Endothelial cell of umbilical vein (primary cell): ENCODE measurements at regions not wholly inside any gene's neighbourhood (a gene's known extent, or its start where the extent isn't known, plus 50 kb on each side); places are given as distances from the start of the nearest gene placed in this dataset.
"Not testable (repeated sequence)": the region's sequence is repeated elsewhere in the genome, so short reads cannot be mapped to it uniquely, and the experiment has no call there.

Experiments
- BruUV-seq: library from RNA; stranded (reverse); fragments of 400-500 nt; replicated peaks from 2 replicates; lab custom pipeline; 2021; lab: Mats Ljungman, UMichigan
- CTCF ChIA-PET: fragments of 300-600, 350-600 bp; sonication (Branson Sonifier 250); formaldehyde crosslinking; loops from one replicate; lab custom pipeline; 2021; ENCODE audit warnings: antibody characterized with exemption, inconsistent platforms; lab: Charles Lee
- POLR2A ChIA-PET: fragments of 300-600, 350-600 bp; sonication (Branson Sonifier 250); formaldehyde crosslinking; loops from one replicate; lab custom pipeline; 2021; ENCODE audit warnings: antibody characterized with exemption, inconsistent platforms; lab: Charles Lee
- DNase-seq: peaks from one replicate; pipeline ENCODE4 v3.0.0-alpha.2; 2011; ENCODE audit warnings: low read depth, low spot score
- FAIRE-seq: peaks from 2 replicates; lab custom pipeline; 2011; peaks lifted over from hg19 to GRCh38; lab: Jason Lieb, UNC
- H2AFZ ChIP-seq: 2 replicates; pipeline ENCODE4 v1.6.0; 2012; ENCODE audit warnings: low read depth, low read length, control low read depth, inconsistent platforms
- H3K27ac ChIP-seq: 2 replicates; pipeline ENCODE4 v1.5.1; 2011; ENCODE audit warnings: low read depth, mild to moderate bottlenecking, control low read depth, low read length, moderate library complexity; ENCODE audit not compliant: insufficient read depth
- H3K27me3 ChIP-seq, 2 experiments: 2 replicates each; pipeline versions ENCODE4 v1.6.0 to v1.6.1; 2011; ENCODE audit warnings: low read length in 2 of 2, mixed read lengths in 1 of 2; ENCODE audit not compliant: control insufficient read depth in 2 of 2, insufficient read depth in 2 of 2
- H3K36me3 ChIP-seq, 2 experiments: 2 replicates in 1 of 2; 3 replicates in 1 of 2; pipeline ENCODE4 v1.5.1; 2011; ENCODE audit warnings: low read length in 2 of 2, mild to moderate bottlenecking in 1 of 2, moderate library complexity in 1 of 2; ENCODE audit not compliant: control insufficient read depth in 2 of 2, insufficient read depth in 2 of 2; ENCODE audit errors: extremely low read depth in 1 of 2
- H3K4me1 ChIP-seq: 3 replicates; pipeline ENCODE4 v1.5.1; 2011; ENCODE audit warnings: mild to moderate bottlenecking, low read length; ENCODE audit not compliant: control insufficient read depth, insufficient read depth; ENCODE audit errors: extremely low read depth
- H3K4me2 ChIP-seq: 2 replicates; pipeline ENCODE4 v1.6.1; 2011; ENCODE audit warnings: low read length, control low read depth, mixed read lengths; ENCODE audit not compliant: insufficient read depth
- H3K4me3 ChIP-seq, 3 experiments: fragments of 200-600 bp in 1 of 3; sonication (generic), shearing (Covaris generic) in 1 of 3; replicated peaks in 1 of 3; 2 replicates each; pipeline ENCODE4 v1.5.1; 2011 to 2016; ENCODE audit warnings: control low read depth in 3 of 3, low read length in 3 of 3, mild to moderate bottlenecking in 2 of 3, inconsistent platforms in 1 of 3, low read depth in 1 of 3, moderate library complexity in 1 of 3; ENCODE audit not compliant: insufficient read depth in 1 of 3
- H3K79me2 ChIP-seq: 2 replicates; pipeline ENCODE4 v1.6.0; 2012; ENCODE audit warnings: low read length, inconsistent platforms; ENCODE audit not compliant: control insufficient read depth, insufficient read depth
- H3K9ac ChIP-seq: replicated peaks from 2 replicates; pipeline ENCODE3; 2011; ENCODE audit warnings: low read length, control low read depth; ENCODE audit not compliant: insufficient read depth; ENCODE audit errors: extremely low read depth
- H3K9me1 ChIP-seq: replicated peaks from 3 replicates; pipeline ENCODE4 v1.6.0; 2011; ENCODE audit warnings: mild to moderate bottlenecking, low read length; ENCODE audit not compliant: control insufficient read depth, insufficient read depth; ENCODE audit errors: extremely low read depth
- H3K9me3 ChIP-seq: replicated peaks from 2 replicates; pipeline ENCODE4 v1.5.1; 2012; ENCODE audit warnings: low read length, inconsistent platforms; ENCODE audit not compliant: control insufficient read depth, insufficient read depth
- H4K20me1 ChIP-seq: replicated peaks from 2 replicates; pipeline ENCODE3; 2011; ENCODE audit warnings: mild to moderate bottlenecking, low read length; ENCODE audit not compliant: control insufficient read depth, insufficient read depth; ENCODE audit errors: extremely low read depth
- EZH2 ChIP-seq: IDR thresholded peaks from 2 replicates; pipeline ENCODE4 v1.6.1; 2012; ENCODE audit warnings: borderline replicate concordance, low read depth, mild to moderate bottlenecking, moderate library complexity, low read length, inconsistent platforms; ENCODE audit not compliant: severe bottlenecking
- FOS ChIP-seq: IDR thresholded peaks from 2 replicates; pipeline ENCODE4 v1.6.1; 2011; ENCODE audit warnings: mild to moderate bottlenecking, low read length, moderate library complexity, borderline replicate concordance; ENCODE audit not compliant: insufficient read depth
- GATA2 ChIP-seq: IDR thresholded peaks from 2 replicates; pipeline ENCODE4 v1.7.0; 2011; ENCODE audit warnings: low read depth, mild to moderate bottlenecking, moderate library complexity, mixed read lengths, low read length; ENCODE audit not compliant: insufficient read length, insufficient read depth
- JUN ChIP-seq: IDR thresholded peaks from 2 replicates; pipeline ENCODE4 v1.6.1; 2011; ENCODE audit warnings: borderline replicate concordance, low read depth; ENCODE audit not compliant: insufficient read length, insufficient read depth
- MYC ChIP-seq: IDR thresholded peaks from one replicate; pipeline ENCODE4 v1.6.1; 2011; ENCODE audit warnings: mild to moderate bottlenecking, low read depth, low read length
- POLR2A ChIP-seq: IDR thresholded peaks from 2 replicates; pipeline ENCODE4 v1.6.1; 2012; ENCODE audit warnings: low read depth, mild to moderate bottlenecking, control low read depth, low read length
- POLR2AphosphoS5 ChIP-seq: IDR thresholded peaks from 2 replicates; pipeline ENCODE4 v1.6.1; 2012; ENCODE audit warnings: low read depth, mild to moderate bottlenecking, control low read depth, low read length, moderate library complexity; ENCODE audit not compliant: insufficient read depth
- dilution Hi-C: fragments of 300-500 bp; cut with MboI; formaldehyde crosslinking; loops from one replicate; pipeline ENCODE4 v1.15.0; 2019; ENCODE audit warnings: low sequenced_read_pairs; ENCODE audit not compliant: extremely low pct_ligation_motif_present
- intact Hi-C: fragments of 100-400 bp; cut with micrococcal nuclease; formaldehyde crosslinking; loops from one replicate; pipeline ENCODE4 v1.10.0; 2022
- TF ChIP-seq, protein P1 (sequence below), 2 donors: IDR thresholded peaks; 1 replicate in 1 of 2; 2 replicates in 1 of 2; pipeline ENCODE4 v1.5.1; 2011; ENCODE audit warnings: low read length in 2 of 2, mild to moderate bottlenecking in 2 of 2, moderate library complexity in 2 of 2, control low read depth in 1 of 2, inconsistent platforms in 1 of 2, low read depth in 1 of 2; ENCODE audit not compliant: insufficient read depth in 1 of 2; ENCODE audit errors: extremely low read depth in 1 of 2
- TF ChIP-seq, protein P2 (sequence below): IDR thresholded peaks from 2 replicates; pipeline ENCODE4 v1.6.1; 2011; ENCODE audit not compliant: insufficient read depth, insufficient read length

DNA sequence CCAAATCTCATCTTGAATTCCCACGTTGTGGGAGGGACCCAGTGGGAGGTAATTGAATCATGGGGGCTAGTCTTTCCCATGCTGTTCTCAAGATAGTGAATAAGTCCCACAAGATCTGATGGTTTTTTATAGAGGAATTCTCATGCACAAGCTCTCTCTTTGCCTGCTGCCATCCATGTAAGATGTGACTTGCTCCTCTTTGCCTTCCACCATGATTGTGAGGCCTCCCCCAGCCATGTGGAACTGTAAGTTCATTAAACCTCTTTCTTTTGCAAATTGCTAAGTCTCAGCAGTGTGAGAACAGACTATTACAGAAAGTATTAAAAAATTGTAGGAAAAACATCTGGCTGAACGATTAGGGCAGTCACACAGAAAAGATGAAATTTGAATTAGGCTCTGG lies 921.8 kb downstream of the MCTP2 start:
- intact Hi-C loops, H3K36me3 ChIP-seq, H3K4me3 ChIP-seq, H3K9me1 ChIP-seq, H4K20me1 ChIP-seq, DNase-seq, H3K9ac ChIP-seq, H3K27ac ChIP-seq, BruUV-seq, H3K4me2 ChIP-seq, POLR2A ChIA-PET, FAIRE-seq, H3K27me3 ChIP-seq, H3K4me1 ChIP-seq, H3K9me3 ChIP-seq, H2AFZ ChIP-seq, dilution Hi-C loops, CTCF ChIA-PET, H3K79me2 ChIP-seq: not testable (repeated sequence)

DNA sequence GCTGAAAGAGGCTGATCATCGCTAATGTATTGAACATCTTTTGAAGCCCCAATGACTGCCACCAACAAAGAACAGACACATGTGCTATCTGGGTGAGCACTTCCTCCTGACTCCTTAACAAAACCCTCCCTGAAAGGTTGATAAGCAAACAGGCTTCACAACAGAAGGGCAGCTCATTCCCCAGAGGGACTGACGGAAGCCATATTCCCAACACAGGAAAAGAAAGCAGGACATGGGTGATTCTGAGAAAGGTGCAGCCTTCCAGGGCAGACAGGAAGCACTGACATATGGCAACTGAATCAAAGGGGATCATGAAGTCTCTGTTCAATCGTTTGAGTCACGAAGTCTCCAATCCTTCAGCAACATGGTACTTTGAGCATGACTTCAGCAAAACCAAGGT lies 929.0 kb downstream of the MCTP2 start:
- H3K79me2 ChIP-seq, result no peaks in the 10 kb centered on the region
- FAIRE-seq (no peak), DNase-seq (no peak)
- no peak overlapping the region for H3K4me2 ChIP-seq
- no TSS peak for BruUV-seq
- CTCF ChIA-PET, result no interaction called here
- POLR2A ChIA-PET, result no interaction called here
- intact Hi-C loops, result no loop called here
- no peaks in the 10 kb centered on the region for H3K36me3 ChIP-seq
- H3K27ac ChIP-seq, result no peak overlapping the region
- no peaks in the 10 kb centered on the region for H3K27me3 ChIP-seq
- no peak overlapping the region for H3K4me3 ChIP-seq
- peaks cover 7% of the 10 kb centered on the region for H3K4me1 ChIP-seq
- H3K9me3 ChIP-seq, result no peaks in the 10 kb centered on the region
- no peaks in the 10 kb centered on the region for H3K9me1 ChIP-seq
- no peaks in the 10 kb centered on the region for H4K20me1 ChIP-seq
- TF ChIP-seq JUN (no peak), FOS (no peak), POLR2AphosphoS5 (no peak), MYC (no peak), GATA2 (no peak), POLR2A (no peak), EZH2 (no peak)
- TF ChIP-seq, protein P1, sequence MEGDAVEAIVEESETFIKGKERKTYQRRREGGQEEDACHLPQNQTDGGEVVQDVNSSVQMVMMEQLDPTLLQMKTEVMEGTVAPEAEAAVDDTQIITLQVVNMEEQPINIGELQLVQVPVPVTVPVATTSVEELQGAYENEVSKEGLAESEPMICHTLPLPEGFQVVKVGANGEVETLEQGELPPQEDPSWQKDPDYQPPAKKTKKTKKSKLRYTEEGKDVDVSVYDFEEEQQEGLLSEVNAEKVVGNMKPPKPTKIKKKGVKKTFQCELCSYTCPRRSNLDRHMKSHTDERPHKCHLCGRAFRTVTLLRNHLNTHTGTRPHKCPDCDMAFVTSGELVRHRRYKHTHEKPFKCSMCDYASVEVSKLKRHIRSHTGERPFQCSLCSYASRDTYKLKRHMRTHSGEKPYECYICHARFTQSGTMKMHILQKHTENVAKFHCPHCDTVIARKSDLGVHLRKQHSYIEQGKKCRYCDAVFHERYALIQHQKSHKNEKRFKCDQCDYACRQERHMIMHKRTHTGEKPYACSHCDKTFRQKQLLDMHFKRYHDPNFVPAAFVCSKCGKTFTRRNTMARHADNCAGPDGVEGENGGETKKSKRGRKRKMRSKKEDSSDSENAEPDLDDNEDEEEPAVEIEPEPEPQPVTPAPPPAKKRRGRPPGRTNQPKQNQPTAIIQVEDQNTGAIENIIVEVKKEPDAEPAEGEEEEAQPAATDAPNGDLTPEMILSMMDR (IDR thresholded peaks at IDR 0.05; ENCODE audit: extremely low read depth in 1 of 2, insufficient read depth in 1 of 2, low read depth in 1 of 2, low read length in 2 of 2), result no peak
- TF ChIP-seq, protein P2, sequence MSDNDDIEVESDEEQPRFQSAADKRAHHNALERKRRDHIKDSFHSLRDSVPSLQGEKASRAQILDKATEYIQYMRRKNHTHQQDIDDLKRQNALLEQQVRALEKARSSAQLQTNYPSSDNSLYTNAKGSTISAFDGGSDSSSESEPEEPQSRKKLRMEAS, result no peak
- dilution Hi-C loops, result no loop called here
- no peak overlapping the region for H2AFZ ChIP-seq
- H3K9ac ChIP-seq, result no peak overlapping the region
